ENCODE measurements at regions not wholly inside any gene's neighbourhood (a gene's known extent, or its start where the extent isn't known, plus 50 kb on each side); places are given as distances from the start of the nearest gene placed in this dataset.

DNA sequence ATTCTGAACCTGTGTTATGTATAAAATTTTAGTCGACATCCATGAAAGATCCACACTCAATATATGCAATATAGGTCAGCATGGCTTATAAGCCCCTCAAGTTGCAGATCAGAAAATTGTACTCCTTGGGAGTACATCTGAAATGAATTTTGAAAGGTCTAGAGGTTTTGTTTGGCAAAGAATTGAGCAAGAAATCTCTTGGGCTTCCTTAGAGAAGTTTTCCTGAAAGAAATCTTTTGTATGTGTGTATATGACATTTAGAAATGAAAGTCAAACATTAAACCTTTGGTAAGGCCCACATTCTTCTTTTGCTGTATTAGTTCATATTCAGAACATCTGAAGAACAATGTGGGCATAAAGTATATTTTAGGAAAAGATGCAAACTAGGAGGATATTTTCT is 1006.6 kb downstream of the NAALADL2 start:
- DNase-seq = no peak

DNA sequence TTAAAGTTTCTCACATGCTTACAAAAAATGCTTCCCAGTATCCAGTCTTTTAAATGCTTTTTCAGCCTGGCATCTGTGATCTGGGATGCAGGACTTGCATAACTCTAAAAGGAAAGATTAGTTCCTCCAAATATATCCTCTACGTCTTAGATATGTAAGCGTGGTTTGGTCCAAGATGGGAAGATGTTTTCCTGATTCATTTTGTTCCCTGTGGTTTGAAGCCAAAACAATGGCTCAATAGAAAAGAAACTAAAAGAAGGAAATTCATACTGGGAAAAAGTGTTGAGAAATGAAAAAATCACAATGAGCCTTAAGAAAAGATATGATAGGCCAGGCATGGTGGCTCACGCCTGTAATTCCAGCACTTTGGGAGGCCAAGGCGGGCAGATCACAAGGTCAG is 1002.8 kb downstream of the NAALADL2 start:
- DNase-seq = no peak
